Gastrocnemius medialis (tissue), 4 donors: ENCODE measurements at regions not wholly inside any gene's neighbourhood (a gene's known extent, or its start where the extent isn't known, plus 50 kb on each side); places are given as distances from the start of the nearest gene placed in this dataset.
A peak's percentile ranks its signal among the peaks of the same experiment; 100 is the strongest.

Experiments
- ATAC-seq, 2 donors: fragments of 150-250 bp; one replicate each; pipeline ENCODE4 v1.9.1; 2016
- DNase-seq, 2 donors: peaks; one replicate each; pipeline ENCODE4 v3.0.0-alpha.2; 2019
- H3K27ac ChIP-seq, 4 donors: fragments of 200-600 bp; sonication (generic); 1 replicate in 1 of 4; 2 replicates in 3 of 4; pipeline ENCODE4 v1.5.1; 2016 to 2018; ENCODE audit warnings: mild to moderate bottlenecking in 2 of 4, moderate library complexity in 1 of 4
- H3K27me3 ChIP-seq, 3 donors: fragments of 200-600 bp; sonication (generic) in 2 of 3; 1 replicate in 1 of 3; 2 replicates in 2 of 3; pipeline versions ENCODE4 v1.5.1 to v1.6.0; 2016 to 2019; ENCODE audit warnings: mild to moderate bottlenecking in 1 of 3, moderate library complexity in 1 of 3
- H3K36me3 ChIP-seq, 2 donors: fragments of 200-600 bp; sonication (generic) in 1 of 2; one replicate each; pipeline ENCODE4 v1.5.1; 2017 to 2018
- H3K4me1 ChIP-seq, 2 donors: fragments of 200-600 bp; sonication (generic) in 1 of 2; one replicate each; pipeline ENCODE4 v1.5.1; 2016 to 2017; ENCODE audit warnings: mild to moderate bottlenecking in 2 of 2
- H3K4me3 ChIP-seq, 4 donors: fragments of 200-600 bp; sonication (generic) in 3 of 4; 1 replicate in 1 of 4; 2 replicates in 3 of 4; pipeline ENCODE4 v1.5.1; 2016 to 2019; ENCODE audit warnings: mild to moderate bottlenecking in 2 of 4
- H3K9me3 ChIP-seq, 3 donors: fragments of 200-600 bp; sonication (generic) in 2 of 3; 1 replicate in 1 of 3; 2 replicates in 2 of 3; pipeline ENCODE4 v1.5.1; 2016 to 2019
- POLR2A ChIP-seq, 2 donors: fragments of 450-650 bp; IDR thresholded peaks; one replicate each; pipeline ENCODE4 v1.6.1; 2017; ENCODE audit warnings: antibody characterized with exemption in 2 of 2, mild to moderate bottlenecking in 2 of 2, moderate library complexity in 2 of 2
- in situ Hi-C, 4 donors: fragments of 200-750 bp; cut with MboI; loops; one replicate each; pipeline versions ENCODE4 v1.15.0 to v1.8.0; 2017; ENCODE audit warnings: low sequenced_read_pairs in 4 of 4
- intact Hi-C: fragments of 100-400 bp; cut with DNase I; formaldehyde crosslinking; loops from one replicate; pipeline ENCODE4 v1.15.1; 2023; ENCODE audit warnings: low total_unique reads
- TF ChIP-seq, protein P1 (sequence below), 5 experiments: fragments of 450-650 bp in 3 of 5; fragments of 200-600 bp in 2 of 5; sonication (generic) in 2 of 5; IDR thresholded peaks in 4 of 5; conservative IDR thresholded peaks in 1 of 5; 1 replicate in 4 of 5; 2 replicates in 1 of 5; pipeline ENCODE4 v1.5.1; 2016 to 2019; ENCODE audit warnings: antibody characterized with exemption in 5 of 5, mild to moderate bottlenecking in 3 of 5, moderate library complexity in 3 of 5

DNA sequence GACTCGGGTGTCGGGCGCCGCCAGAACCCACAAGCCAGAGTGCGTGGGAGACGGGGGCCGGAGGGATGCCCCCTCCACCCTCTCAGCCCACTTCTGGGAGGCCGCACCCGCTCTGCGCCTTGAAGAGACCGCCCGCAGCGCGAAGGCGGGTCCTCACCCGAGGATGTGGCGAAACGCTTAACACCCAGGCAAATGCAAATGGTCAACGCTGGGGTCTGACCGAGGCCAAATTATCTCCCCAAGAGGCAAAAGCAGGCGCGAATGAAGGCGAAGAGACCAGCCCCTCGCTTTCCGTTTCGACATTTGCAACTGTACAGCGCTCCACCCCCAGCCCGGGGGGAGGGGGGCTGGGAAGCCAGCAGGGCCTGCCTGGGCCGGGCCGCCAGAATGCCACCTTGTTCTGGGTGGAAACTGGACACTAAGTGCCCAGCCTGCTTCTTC lies 137.7 kb upstream of the ZIC3 start:
- no peak for ATAC-seq
- Histone ChIP-seq H3K27ac (no peak overlapping the region), H3K27me3 (peaks cover 38 to 69% (median 66%) of the 10 kb centered on the region in 3 donors), H3K4me3 (peak overlapping the region; percentile 36 to 49 (median 48)), H3K4me1 (peaks cover 0 to 7% of the 10 kb centered on the region in 2 donors), H3K36me3 (no peaks in the 10 kb centered on the region), H3K9me3 (no peaks in the 10 kb centered on the region)
- in situ Hi-C loops (no loop called here), intact Hi-C loops (no loop called here)
- no peak for DNase-seq
- no peak for TF ChIP-seq POLR2A (IDR thresholded peaks at IDR 0.05)
- TF ChIP-seq, protein P1, sequence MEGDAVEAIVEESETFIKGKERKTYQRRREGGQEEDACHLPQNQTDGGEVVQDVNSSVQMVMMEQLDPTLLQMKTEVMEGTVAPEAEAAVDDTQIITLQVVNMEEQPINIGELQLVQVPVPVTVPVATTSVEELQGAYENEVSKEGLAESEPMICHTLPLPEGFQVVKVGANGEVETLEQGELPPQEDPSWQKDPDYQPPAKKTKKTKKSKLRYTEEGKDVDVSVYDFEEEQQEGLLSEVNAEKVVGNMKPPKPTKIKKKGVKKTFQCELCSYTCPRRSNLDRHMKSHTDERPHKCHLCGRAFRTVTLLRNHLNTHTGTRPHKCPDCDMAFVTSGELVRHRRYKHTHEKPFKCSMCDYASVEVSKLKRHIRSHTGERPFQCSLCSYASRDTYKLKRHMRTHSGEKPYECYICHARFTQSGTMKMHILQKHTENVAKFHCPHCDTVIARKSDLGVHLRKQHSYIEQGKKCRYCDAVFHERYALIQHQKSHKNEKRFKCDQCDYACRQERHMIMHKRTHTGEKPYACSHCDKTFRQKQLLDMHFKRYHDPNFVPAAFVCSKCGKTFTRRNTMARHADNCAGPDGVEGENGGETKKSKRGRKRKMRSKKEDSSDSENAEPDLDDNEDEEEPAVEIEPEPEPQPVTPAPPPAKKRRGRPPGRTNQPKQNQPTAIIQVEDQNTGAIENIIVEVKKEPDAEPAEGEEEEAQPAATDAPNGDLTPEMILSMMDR (IDR thresholded peaks at IDR 0.05 in 4 of 5, conservative IDR thresholded peaks at IDR 0.05 in 1 of 5): no peak

- Histone ChIP-seq H3K4me1 (peaks cover 0 to 7% of the 10 kb centered on the region in 2 donors), H3K9me3 (no peaks in the 10 kb centered on the region), H3K4me3 (peak overlapping the region; percentile 36 to 49 (median 48)), H3K27me3 (peaks cover 39 to 71% (median 70%) of the 10 kb centered on the region in 3 donors), H3K27ac (no peak overlapping the region), H3K36me3 (no peaks in the 10 kb centered on the region)
- in situ Hi-C loops (no loop called here), intact Hi-C loops (no loop called here)
- ATAC-seq (no peak), DNase-seq (no peak)
- TF ChIP-seq, protein P1 (IDR thresholded peaks at IDR 0.05 in 4 of 5, conservative IDR thresholded peaks at IDR 0.05 in 1 of 5): no peak
- TF ChIP-seq POLR2A (IDR thresholded peaks at IDR 0.05): no peak
Measured at GRCh38 chrX:137427816-137428215, 138.1 kb upstream of the ZIC3 start.

GRCh38 chrX:137427426-137427778 lies 138.5 kb upstream of the ZIC3 start:
- Histone ChIP-seq H3K27me3 (peaks cover 39 to 72% (median 71%) of the 10 kb centered on the region in 3 donors), H3K4me1 (peaks cover 0 to 7% of the 10 kb centered on the region in 2 donors), H3K4me3 (peak overlapping the region; percentile 36 to 49 (median 48)), H3K27ac (no peak overlapping the region), H3K9me3 (no peaks in the 10 kb centered on the region), H3K36me3 (no peaks in the 10 kb centered on the region)
- ATAC-seq (no peak), DNase-seq (no peak)
- in situ Hi-C loops (no loop called here), intact Hi-C loops (no loop called here)
- TF ChIP-seq, protein P1 (IDR thresholded peaks at IDR 0.05 in 4 of 5, conservative IDR thresholded peaks at IDR 0.05 in 1 of 5): no peak
- no peak for TF ChIP-seq POLR2A (IDR thresholded peaks at IDR 0.05)

GRCh38 chrX:137426695-137427425 lies 139.1 kb upstream of the ZIC3 start:
- in situ Hi-C loops (no loop called here), intact Hi-C loops (no loop called here)
- Histone ChIP-seq H3K9me3 (no peaks in the 10 kb centered on the region), H3K27me3 (peaks cover 39 to 72% (median 71%) of the 10 kb centered on the region in 3 donors), H3K27ac (no peak overlapping the region), H3K4me1 (peaks cover 0 to 7% of the 10 kb centered on the region in 2 donors), H3K36me3 (no peaks in the 10 kb centered on the region), H3K4me3 (peak overlapping the region in 2 of 4 donors; percentile 48 to 49)
- DNase-seq (no peak), ATAC-seq (no peak)
- no peak for TF ChIP-seq POLR2A (IDR thresholded peaks at IDR 0.05)
- TF ChIP-seq, protein P1 (IDR thresholded peaks at IDR 0.05 in 4 of 5, conservative IDR thresholded peaks at IDR 0.05 in 1 of 5): no peak
